VCaP (cell line): ENCODE measurements at regions not wholly inside any gene's neighbourhood (a gene's known extent, or its start where the extent isn't known, plus 50 kb on each side); places are given as distances from the start of the nearest gene placed in this dataset.

ENCODE experiments used
- H3K27ac ChIP-seq: fragments of 450-650 bp; 2 replicates; pipeline ENCODE4 v1.5.1; 2017
- CTCF ChIP-seq: fragments of 450-650 bp; conservative IDR thresholded peaks from 2 replicates; pipeline ENCODE4 v1.5.1; 2017; ENCODE audit warnings: mild to moderate bottlenecking, moderate library complexity

GRCh38 chr6:217048-217659, 75.1 kb upstream of the DUSP22 start:
- H3K27ac ChIP-seq = no peak overlapping the region
- no peak for TF ChIP-seq CTCF

- no peak overlapping the region for H3K27ac ChIP-seq
- TF ChIP-seq CTCF = no peak
These were observed 73.9 kb upstream of the DUSP22 start for GRCh38 chr6:218153-219018.

GRCh38 chr6:219019-219570, 73.2 kb upstream of the DUSP22 start:
- no peak for TF ChIP-seq CTCF
- H3K27ac ChIP-seq = no peak overlapping the region

GRCh38 chr6:219641-220198, 72.6 kb upstream of the DUSP22 start:
- TF ChIP-seq CTCF = no peak
- H3K27ac ChIP-seq = no peak overlapping the region

- no peak for TF ChIP-seq CTCF
- no peak overlapping the region for H3K27ac ChIP-seq
These were observed 72.0 kb upstream of the DUSP22 start for GRCh38 chr6:220312-220711.

GRCh38 chr6:220721-221475, 71.4 kb upstream of the DUSP22 start:
- TF ChIP-seq CTCF = no peak
- H3K27ac ChIP-seq = no peak overlapping the region
